Esophagus muscularis mucosa (tissue), 4 donors: ENCODE measurements at regions not wholly inside any gene's neighbourhood (a gene's known extent, or its start where the extent isn't known, plus 50 kb on each side); places are given as distances from the start of the nearest gene placed in this dataset.

Experiments
- CTCF ChIP-seq, 3 experiments: fragments of 200-600 bp in 2 of 3; fragments of 450-650 bp in 1 of 3; sonication (generic) in 2 of 3; IDR thresholded peaks; one replicate each; pipeline ENCODE4 v1.5.1; 2017 to 2019; ENCODE audit warnings: antibody characterized with exemption in 3 of 3, mild to moderate bottlenecking in 2 of 3, moderate library complexity in 1 of 3
- EP300 ChIP-seq: sonication (generic); formaldehyde crosslinking; IDR thresholded peaks from one replicate; pipeline ENCODE4 v1.6.1; 2017; ENCODE audit warnings: antibody characterized with exemption
- POLR2AphosphoS5 ChIP-seq, 2 donors: sonication (generic); formaldehyde crosslinking; IDR thresholded peaks; one replicate each; pipeline ENCODE4 v1.6.1; 2017; ENCODE audit warnings: antibody characterized with exemption in 2 of 2

GRCh38 chr4:140229881-140230280 is 75.9 kb upstream of the MAML3 start:
- no peak for TF ChIP-seq CTCF (IDR thresholded peaks at IDR 0.05)
- TF ChIP-seq EP300 = no peak
- no peak for TF ChIP-seq POLR2AphosphoS5 (IDR thresholded peaks at IDR 0.05)
